ENCODE measurements at regions not wholly inside any gene's neighbourhood (a gene's known extent, or its start where the extent isn't known, plus 50 kb on each side); places are given as distances from the start of the nearest gene placed in this dataset.
"Not testable (repeated sequence)": the region's sequence is repeated elsewhere in the genome, so short reads cannot be mapped to it uniquely, and the experiment has no call there.

GRCh38 chrX:122091571-122091970 is 1044.2 kb downstream of the GLUD2 start:
- no peaks in the 10 kb centered on the region for H3K9me3 ChIP-seq
- DNase-seq (ENCODE audit: low spot score in 2 of 2): no peak
- in situ Hi-C loops (cut with MboI; ENCODE audit: low sequenced_read_pairs): no loop called here
- no peaks in the 10 kb centered on the region for H3K4me1 ChIP-seq
- H3K36me3 ChIP-seq (replicated peaks): no peaks in the 10 kb centered on the region
- no peak overlapping the region for H3K4me3 ChIP-seq
- no peaks in the 10 kb centered on the region for H3K27me3 ChIP-seq (ENCODE audit: low read depth)

- H3K9me3 ChIP-seq: no peaks in the 10 kb centered on the region
- H3K4me3 ChIP-seq: no peak overlapping the region
- in situ Hi-C loops (cut with MboI; ENCODE audit: low sequenced_read_pairs): no loop called here
- no peaks in the 10 kb centered on the region for H3K27me3 ChIP-seq (ENCODE audit: low read depth)
- H3K36me3 ChIP-seq (replicated peaks): no peaks in the 10 kb centered on the region
- DNase-seq (ENCODE audit: low spot score in 2 of 2): no peak
- no peaks in the 10 kb centered on the region for H3K4me1 ChIP-seq
Observed at GRCh38 chrX:122092360-122092759, 1045.0 kb downstream of the GLUD2 start.

- DNase-seq (ENCODE audit: low spot score in 2 of 2): no peak
- Histone ChIP-seq H3K4me1 (no peaks in the 10 kb centered on the region), H3K4me3 (no peak overlapping the region), H3K27me3 (ENCODE audit: low read depth) (no peaks in the 10 kb centered on the region), H3K36me3 (replicated peaks) (no peaks in the 10 kb centered on the region), H3K9me3 (no peaks in the 10 kb centered on the region)
- in situ Hi-C loops (cut with MboI; ENCODE audit: low sequenced_read_pairs): no loop called here
Observed at GRCh38 chrX:122092978-122093377, 1045.6 kb downstream of the GLUD2 start.

- no peaks in the 10 kb centered on the region for H3K36me3 ChIP-seq (replicated peaks)
- in situ Hi-C loops (cut with MboI; ENCODE audit: low sequenced_read_pairs): no loop called here
Observed at GRCh38 chrX:122094611-122095010, 1047.2 kb downstream of the GLUD2 start.

GRCh38 chrX:122113376-122113775 is 1066.0 kb downstream of the GLUD2 start:
- no peaks in the 10 kb centered on the region for H3K36me3 ChIP-seq (replicated peaks)
- in situ Hi-C loops (cut with MboI; ENCODE audit: low sequenced_read_pairs): no loop called here
- H3K4me1 ChIP-seq: no peaks in the 10 kb centered on the region
- no peaks in the 10 kb centered on the region for H3K9me3 ChIP-seq
- no peak overlapping the region for H3K4me3 ChIP-seq
- H3K27me3 ChIP-seq (ENCODE audit: low read depth): no peaks in the 10 kb centered on the region
- DNase-seq (ENCODE audit: low spot score in 2 of 2): no peak

More at GRCh38 chrX:122094611-122095010, 1047.2 kb downstream of the GLUD2 start:
- Histone ChIP-seq H3K4me1 (no peaks in the 10 kb centered on the region), H3K9me3 (no peaks in the 10 kb centered on the region), H3K4me3 (no peak overlapping the region), H3K27me3 (ENCODE audit: low read depth) (no peaks in the 10 kb centered on the region)
- DNase-seq (ENCODE audit: low spot score in 2 of 2): no peak

- in situ Hi-C loops (cut with MboI; ENCODE audit: low sequenced_read_pairs): no loop called here
- Histone ChIP-seq H3K4me1 (no peaks in the 10 kb centered on the region), H3K36me3 (replicated peaks) (no peaks in the 10 kb centered on the region), H3K4me3 (no peak overlapping the region), H3K27me3 (ENCODE audit: low read depth) (no peaks in the 10 kb centered on the region), H3K9me3 (no peaks in the 10 kb centered on the region)
- DNase-seq (ENCODE audit: low spot score in 2 of 2): no peak
Observed at GRCh38 chrX:122113896-122114295, 1066.5 kb downstream of the GLUD2 start.

- H3K4me1 ChIP-seq: no peaks in the 10 kb centered on the region
- no peaks in the 10 kb centered on the region for H3K9me3 ChIP-seq
- in situ Hi-C loops (cut with MboI; ENCODE audit: low sequenced_read_pairs): no loop called here
- H3K4me3 ChIP-seq: no peak overlapping the region
- DNase-seq (ENCODE audit: low spot score in 2 of 2): no peak
- H3K36me3 ChIP-seq (replicated peaks): no peaks in the 10 kb centered on the region
- H3K27me3 ChIP-seq (ENCODE audit: low read depth): no peaks in the 10 kb centered on the region
Observed at GRCh38 chrX:122115604-122116003, 1068.2 kb downstream of the GLUD2 start.

GRCh38 chrX:122119361-122119760 is 1064.7 kb upstream of the GRIA3 start:
- in situ Hi-C loops (cut with MboI; ENCODE audit: low sequenced_read_pairs): no loop called here
- Histone ChIP-seq H3K36me3 (replicated peaks) (no peaks in the 10 kb centered on the region), H3K9me3 (no peaks in the 10 kb centered on the region), H3K27me3 (ENCODE audit: low read depth) (no peaks in the 10 kb centered on the region), H3K4me1 (no peaks in the 10 kb centered on the region), H3K4me3 (no peak overlapping the region)
- no peak for DNase-seq (ENCODE audit: low spot score in 2 of 2)

GRCh38 chrX:122122274-122122673 is 1061.8 kb upstream of the GRIA3 start:
- DNase-seq (ENCODE audit: low spot score in 2 of 2): no peak
- Histone ChIP-seq H3K9me3 (no peaks in the 10 kb centered on the region), H3K4me3 (no peak overlapping the region), H3K36me3 (replicated peaks) (no peaks in the 10 kb centered on the region), H3K27me3 (ENCODE audit: low read depth) (no peaks in the 10 kb centered on the region), H3K4me1 (no peaks in the 10 kb centered on the region)
- in situ Hi-C loops (cut with MboI; ENCODE audit: low sequenced_read_pairs): no loop called here

GRCh38 chrX:122133478-122133877 is 1050.6 kb upstream of the GRIA3 start:
- Histone ChIP-seq H3K36me3 (replicated peaks) (no peaks in the 10 kb centered on the region), H3K27me3 (ENCODE audit: low read depth) (no peaks in the 10 kb centered on the region), H3K9me3 (no peaks in the 10 kb centered on the region), H3K4me3 (no peak overlapping the region), H3K4me1 (no peaks in the 10 kb centered on the region)
- DNase-seq (ENCODE audit: low spot score in 2 of 2): no peak
- in situ Hi-C loops (cut with MboI; ENCODE audit: low sequenced_read_pairs): no loop called here

- no peaks in the 10 kb centered on the region for H3K9me3 ChIP-seq
- H3K4me1 ChIP-seq: no peaks in the 10 kb centered on the region
- DNase-seq (ENCODE audit: low spot score in 2 of 2): no peak
- H3K36me3 ChIP-seq (replicated peaks): no peaks in the 10 kb centered on the region
- H3K27me3 ChIP-seq (ENCODE audit: low read depth): no peaks in the 10 kb centered on the region
- no peak overlapping the region for H3K4me3 ChIP-seq
- in situ Hi-C loops (cut with MboI; ENCODE audit: low sequenced_read_pairs): no loop called here
Observed at GRCh38 chrX:122134291-122134690, 1049.8 kb upstream of the GRIA3 start.

- no peak overlapping the region for H3K4me3 ChIP-seq
- no peak for DNase-seq (ENCODE audit: low spot score in 2 of 2)
- in situ Hi-C loops (cut with MboI; ENCODE audit: low sequenced_read_pairs): no loop called here
Observed at GRCh38 chrX:122135070-122135469, 1049.0 kb upstream of the GRIA3 start.

GRCh38 chrX:122140219-122140618 is 1043.9 kb upstream of the GRIA3 start:
- DNase-seq (ENCODE audit: low spot score in 2 of 2); H3K9me3 ChIP-seq; in situ Hi-C loops (cut with MboI; ENCODE audit: low sequenced_read_pairs); H3K4me3 ChIP-seq; H3K27me3 ChIP-seq (ENCODE audit: low read depth); H3K4me1 ChIP-seq; H3K36me3 ChIP-seq (replicated peaks): not testable (repeated sequence)

More at GRCh38 chrX:122135070-122135469, 1049.0 kb upstream of the GRIA3 start:
- Histone ChIP-seq H3K27me3 (ENCODE audit: low read depth) (no peaks in the 10 kb centered on the region), H3K36me3 (replicated peaks) (no peaks in the 10 kb centered on the region), H3K9me3 (no peaks in the 10 kb centered on the region), H3K4me1 (no peaks in the 10 kb centered on the region)

- Histone ChIP-seq H3K9me3 (no peaks in the 10 kb centered on the region), H3K27me3 (ENCODE audit: low read depth) (no peaks in the 10 kb centered on the region), H3K4me3 (no peak overlapping the region), H3K4me1 (no peaks in the 10 kb centered on the region), H3K36me3 (replicated peaks) (no peaks in the 10 kb centered on the region)
- in situ Hi-C loops (cut with MboI; ENCODE audit: low sequenced_read_pairs): no loop called here
- no peak for DNase-seq (ENCODE audit: low spot score in 2 of 2)
Observed at GRCh38 chrX:122154019-122154418, 1030.1 kb upstream of the GRIA3 start.

- H3K4me1 ChIP-seq: no peaks in the 10 kb centered on the region
- DNase-seq (ENCODE audit: low spot score in 2 of 2): no peak
- no peaks in the 10 kb centered on the region for H3K36me3 ChIP-seq (replicated peaks)
- no peaks in the 10 kb centered on the region for H3K9me3 ChIP-seq
- H3K27me3 ChIP-seq (ENCODE audit: low read depth): no peaks in the 10 kb centered on the region
- in situ Hi-C loops (cut with MboI; ENCODE audit: low sequenced_read_pairs): no loop called here
- no peak overlapping the region for H3K4me3 ChIP-seq
Observed at GRCh38 chrX:122168241-122168640, 1015.8 kb upstream of the GRIA3 start.

Measured in HAP-1 (cell line).